H9 (cell line): ENCODE measurements at regions not wholly inside any gene's neighbourhood (a gene's known extent, or its start where the extent isn't known, plus 50 kb on each side); places are given as distances from the start of the nearest gene placed in this dataset.

ENCODE experiments used
- DNase-seq: peaks from one replicate; pipeline ENCODE4 v3.0.0-alpha.2; 2017
- H2AFZ ChIP-seq: one replicate; pipeline ENCODE4 v1.6.1; 2013; ENCODE audit warnings: mild to moderate bottlenecking, low read length, control low read depth, moderate library complexity
- H2AK5ac ChIP-seq: 2 replicates; pipeline ENCODE4 v1.6.1; 2013; ENCODE audit warnings: low read length, control low read depth, mixed read lengths; ENCODE audit not compliant: insufficient read length
- H2BK120ac ChIP-seq: one replicate; pipeline ENCODE4 v1.6.1; 2013; ENCODE audit warnings: low read depth, mild to moderate bottlenecking, low read length, control low read depth, inconsistent platforms; ENCODE audit not compliant: poor library complexity, severe bottlenecking
- H2BK12ac ChIP-seq: 2 replicates; pipeline ENCODE4 v1.6.1; 2013; ENCODE audit warnings: low read length, control low read depth, mixed read lengths, low read depth; ENCODE audit not compliant: insufficient read length
- H2BK15ac ChIP-seq: 2 replicates; pipeline ENCODE4 v1.6.1; 2013; ENCODE audit warnings: low read depth, low read length, control low read depth
- H2BK20ac ChIP-seq: one replicate; pipeline ENCODE4 v1.6.1; 2013; ENCODE audit warnings: low read depth, mild to moderate bottlenecking, low read length, control low read depth, inconsistent platforms; ENCODE audit not compliant: poor library complexity, severe bottlenecking
- H2BK5ac ChIP-seq: 2 replicates; pipeline ENCODE4 v1.6.1; 2013; ENCODE audit warnings: low read length, control low read depth, mixed read lengths; ENCODE audit not compliant: insufficient read length
- H3K14ac ChIP-seq: 2 replicates; pipeline ENCODE4 v1.6.1; 2013; ENCODE audit warnings: low read length, control low read depth; ENCODE audit not compliant: insufficient read depth
- H3K18ac ChIP-seq: 2 replicates; pipeline ENCODE4 v1.6.1; 2013; ENCODE audit warnings: low read depth, mild to moderate bottlenecking, mixed read lengths, low read length, control low read depth; ENCODE audit not compliant: insufficient read length
- H3K23ac ChIP-seq: 2 replicates; pipeline ENCODE4 v1.6.1; 2013; ENCODE audit warnings: low read length, control low read depth, mixed read lengths, low read depth; ENCODE audit not compliant: insufficient read length
- H3K23me2 ChIP-seq: 2 replicates; pipeline ENCODE4 v1.6.1; 2013; ENCODE audit warnings: low read depth, mild to moderate bottlenecking, mixed read lengths, low read length, control low read depth; ENCODE audit not compliant: insufficient read length, poor library complexity, severe bottlenecking
- H3K27ac ChIP-seq: 2 replicates; pipeline ENCODE4 v1.5.1; 2013; ENCODE audit warnings: low read length, control low read depth, mixed read lengths, low read depth; ENCODE audit not compliant: insufficient read length
- H3K27me3 ChIP-seq: 2 replicates; pipeline ENCODE4 v1.6.1; 2013; ENCODE audit warnings: low read length, control low read depth, inconsistent platforms; ENCODE audit not compliant: insufficient read depth
- H3K4ac ChIP-seq: 2 replicates; pipeline ENCODE4 v1.6.1; 2013; ENCODE audit warnings: low read depth, mild to moderate bottlenecking, control low read depth, inconsistent platforms, low read length, moderate library complexity
- H3K4me1 ChIP-seq: 2 replicates; pipeline ENCODE4 v1.6.1; 2013; ENCODE audit warnings: low read length, control low read depth, inconsistent platforms; ENCODE audit not compliant: insufficient read depth
- H3K4me2 ChIP-seq: 2 replicates; pipeline ENCODE4 v1.6.1; 2013; ENCODE audit warnings: low read length, control low read depth, mixed read lengths; ENCODE audit not compliant: insufficient read length, insufficient read depth
- H3K56ac ChIP-seq: 2 replicates; pipeline ENCODE4 v1.6.1; 2013; ENCODE audit warnings: low read depth, mild to moderate bottlenecking, mixed read lengths, low read length, control low read depth; ENCODE audit not compliant: insufficient read length
- H3K79me1 ChIP-seq: 2 replicates; pipeline ENCODE4 v1.6.1; 2013; ENCODE audit warnings: low read depth, mild to moderate bottlenecking, moderate library complexity, low read length, control low read depth, inconsistent platforms; ENCODE audit not compliant: insufficient read depth, poor library complexity, severe bottlenecking
- H3K79me2 ChIP-seq: 2 replicates; pipeline ENCODE4 v1.6.1; 2013; ENCODE audit warnings: low read length, control low read depth, inconsistent platforms; ENCODE audit not compliant: insufficient read depth
- H3K9ac ChIP-seq: 2 replicates; pipeline ENCODE4 v1.6.1; 2013; ENCODE audit warnings: low read length, control low read depth, mixed read lengths; ENCODE audit not compliant: insufficient read length; ENCODE audit errors: extremely low read depth
- H3K9me3 ChIP-seq: one replicate; pipeline ENCODE4 v1.6.1; 2013; ENCODE audit warnings: low read depth, low read length, inconsistent platforms; ENCODE audit not compliant: control insufficient read depth
- H3T11ph ChIP-seq: one replicate; pipeline ENCODE4 v1.6.1; 2013; ENCODE audit warnings: mild to moderate bottlenecking, low read length, control low read depth, inconsistent platforms
- H4K20me1 ChIP-seq: one replicate; pipeline ENCODE4 v1.6.1; 2013; ENCODE audit not compliant: control insufficient read depth, insufficient read length, insufficient read depth
- H4K5ac ChIP-seq: 2 replicates; pipeline ENCODE4 v1.6.1; 2013; ENCODE audit warnings: low read depth, mild to moderate bottlenecking, mixed read lengths, low read length, control low read depth; ENCODE audit not compliant: insufficient read length
- H4K8ac ChIP-seq: replicated peaks from 2 replicates; pipeline ENCODE4 v1.6.1; 2013; ENCODE audit warnings: low read length, control low read depth, mixed read lengths, low read depth; ENCODE audit not compliant: insufficient read length
- H4K91ac ChIP-seq: 2 replicates; pipeline ENCODE4 v1.6.1; 2013; ENCODE audit warnings: low read depth, mild to moderate bottlenecking, moderate library complexity, mixed read lengths, low read length, control low read depth; ENCODE audit not compliant: insufficient read length
- H3K27ac Mint-ChIP-seq, 3 experiments: 2 replicates in 2 of 3; 3 replicates in 1 of 3; pipeline ENCODE4 v1.8.0; 2020 to 2021; ENCODE audit warnings: mixed read lengths in 3 of 3, mild to moderate bottlenecking in 1 of 3, moderate library complexity in 1 of 3
- H3K27me3 Mint-ChIP-seq: 2 replicates; pipeline ENCODE4 v1.8.0; 2021; ENCODE audit warnings: low read depth, mild to moderate bottlenecking, moderate library complexity, mixed read lengths
- H3K36me3 Mint-ChIP-seq, 3 experiments: 2 replicates in 2 of 3; 3 replicates in 1 of 3; pipeline ENCODE4 v1.8.0; 2020 to 2021; ENCODE audit warnings: low read depth in 3 of 3, mixed read lengths in 3 of 3; ENCODE audit not compliant: insufficient read depth in 1 of 3
- H3K4me1 Mint-ChIP-seq, 2 experiments: 2 replicates each; pipeline ENCODE4 v1.8.0; 2020; ENCODE audit warnings: mixed read lengths in 2 of 2
- H3K4me3 Mint-ChIP-seq, 2 experiments: 2 replicates in 1 of 2; 3 replicates in 1 of 2; pipeline ENCODE4 v1.8.0; 2020 to 2021; ENCODE audit warnings: mild to moderate bottlenecking in 2 of 2, mixed read lengths in 2 of 2, moderate library complexity in 1 of 2
- H3K9me3 Mint-ChIP-seq, 2 experiments: 2 replicates in 1 of 2; 3 replicates in 1 of 2; pipeline ENCODE4 v1.8.0; 2020; ENCODE audit warnings: mild to moderate bottlenecking in 2 of 2, mixed read lengths in 2 of 2, moderate library complexity in 1 of 2
- WGBS: extraction: QIAGEN DNeasy Blood & Tissue Kit; methylation state at CpG from one replicate; pipeline ENCODE4 v1.1.7; 2013; ENCODE audit warnings: missing lambda C conversion rate, low lambda C conversion rate, mixed read lengths; ENCODE audit not compliant: insufficient read length; ENCODE audit errors: extremely low coverage; 5-methylcytosine and 5-hydroxymethylcytosine counted together
- TF ChIP-seq, protein P1 (sequence below): fragments of 200-600 bp; sonication (generic); conservative IDR thresholded peaks from 3 replicates; pipeline ENCODE4 v1.8.0; 2021; ENCODE audit warnings: antibody characterized with exemption, mild to moderate bottlenecking

DNA sequence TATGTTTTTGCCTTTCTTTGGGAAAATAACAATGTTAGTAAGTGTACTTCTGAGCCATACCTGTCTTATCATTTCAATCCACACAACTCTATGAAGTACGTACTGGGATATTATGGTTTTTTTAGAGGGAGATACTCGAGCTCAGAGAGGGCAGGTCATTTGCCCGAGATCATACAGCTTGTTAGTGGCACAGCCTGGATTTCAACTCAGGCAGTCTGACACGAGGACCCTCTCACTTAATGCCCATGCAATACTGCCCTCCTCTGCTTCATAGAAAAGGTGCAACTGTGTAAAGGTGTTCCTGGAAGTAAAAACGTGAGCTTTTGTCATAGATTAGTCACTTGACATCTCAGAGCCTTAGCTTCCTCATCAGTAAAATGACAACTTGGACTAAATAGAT is 128.0 kb downstream of the NDUFA12 start:
- Histone ChIP-seq H3K9ac (no peak overlapping the region), H2BK120ac (no peak overlapping the region), H2BK20ac (no peak overlapping the region), H3K9me3 (no peaks in the 10 kb centered on the region), H4K91ac (no peak overlapping the region), H3K27me3 (peaks cover 23% of the 10 kb centered on the region), H3T11ph (no peak overlapping the region), H3K4me1 (peaks cover 2% of the 10 kb centered on the region; the same call in 1 of the 2 replicates), H3K4me2 (no peak overlapping the region), H3K23me2 (peaks cover 3% of the 10 kb centered on the region), H4K20me1 (no peaks in the 10 kb centered on the region), H2BK5ac (no peak overlapping the region), H3K18ac (no peak overlapping the region), H4K5ac (no peak overlapping the region), H3K56ac (no peak overlapping the region), H3K14ac (no peak overlapping the region), H2AFZ (no peak overlapping the region), H2BK12ac (no peak overlapping the region), H3K23ac (no peak overlapping the region), H3K4ac (no peak overlapping the region), H2BK15ac (no peak overlapping the region), H4K8ac (no peak overlapping the region), H3K27ac (no peak overlapping the region), H3K79me2 (no peaks in the 10 kb centered on the region), H3K79me1 (no peaks in the 10 kb centered on the region), H2AK5ac (no peak overlapping the region)
- Mint-ChIP-seq H3K4me3 (no peak overlapping the region), H3K27me3 (peaks cover 77% of the 10 kb centered on the region), H3K27ac (no peak overlapping the region), H3K9me3 (no peaks in the 10 kb centered on the region), H3K4me1 (peaks cover 23 to 27% of the 10 kb centered on the region in 2 experiments), H3K36me3 (no peaks in the 10 kb centered on the region; a peak in 1 of 7 replicates)
- TF ChIP-seq, protein P1, sequence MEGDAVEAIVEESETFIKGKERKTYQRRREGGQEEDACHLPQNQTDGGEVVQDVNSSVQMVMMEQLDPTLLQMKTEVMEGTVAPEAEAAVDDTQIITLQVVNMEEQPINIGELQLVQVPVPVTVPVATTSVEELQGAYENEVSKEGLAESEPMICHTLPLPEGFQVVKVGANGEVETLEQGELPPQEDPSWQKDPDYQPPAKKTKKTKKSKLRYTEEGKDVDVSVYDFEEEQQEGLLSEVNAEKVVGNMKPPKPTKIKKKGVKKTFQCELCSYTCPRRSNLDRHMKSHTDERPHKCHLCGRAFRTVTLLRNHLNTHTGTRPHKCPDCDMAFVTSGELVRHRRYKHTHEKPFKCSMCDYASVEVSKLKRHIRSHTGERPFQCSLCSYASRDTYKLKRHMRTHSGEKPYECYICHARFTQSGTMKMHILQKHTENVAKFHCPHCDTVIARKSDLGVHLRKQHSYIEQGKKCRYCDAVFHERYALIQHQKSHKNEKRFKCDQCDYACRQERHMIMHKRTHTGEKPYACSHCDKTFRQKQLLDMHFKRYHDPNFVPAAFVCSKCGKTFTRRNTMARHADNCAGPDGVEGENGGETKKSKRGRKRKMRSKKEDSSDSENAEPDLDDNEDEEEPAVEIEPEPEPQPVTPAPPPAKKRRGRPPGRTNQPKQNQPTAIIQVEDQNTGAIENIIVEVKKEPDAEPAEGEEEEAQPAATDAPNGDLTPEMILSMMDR: peak; percentile 70
- DNase-seq: peak; percentile 66
- no CpG with 5 or more reads among the region's 5 CpGs for WGBS
